SH-SY5Y (cell line): ENCODE measurements at regions not wholly inside any gene's neighbourhood (a gene's known extent, or its start where the extent isn't known, plus 50 kb on each side); places are given as distances from the start of the nearest gene placed in this dataset.

Experiments used
- GATA2 ChIP-seq: IDR thresholded peaks from 2 replicates; pipeline ENCODE4 v1.6.1; 2011; ENCODE audit warnings: mild to moderate bottlenecking, low read depth, low read length
- GATA3 ChIP-seq: IDR thresholded peaks from 2 replicates; pipeline ENCODE4 v1.6.1; 2011; ENCODE audit warnings: low read depth, mild to moderate bottlenecking, low read length, moderate library complexity

GRCh38 chr2:204249437-204249836 is 295.8 kb upstream of the PARD3B start:
- TF ChIP-seq GATA2, result no peak
- TF ChIP-seq GATA3, result no peak
